ENCODE measurements at regions not wholly inside any gene's neighbourhood (a gene's known extent, or its start where the extent isn't known, plus 50 kb on each side); places are given as distances from the start of the nearest gene placed in this dataset.

GRCh38 chr15:69897471-69898237, 200.1 kb downstream of the TLE3 start:
- no peak for TF ChIP-seq POLR2A (IDR thresholded peaks at IDR 0.05; ENCODE audit: low read depth)
- TF ChIP-seq CTCF (IDR thresholded peaks at IDR 0.05), result no peak
- no peak for TF ChIP-seq POLR2AphosphoS5 (IDR thresholded peaks at IDR 0.05)

All from esophagus muscularis mucosa (tissue), 3 donors.